GM10248 (cell line): ENCODE measurements at regions not wholly inside any gene's neighbourhood (a gene's known extent, or its start where the extent isn't known, plus 50 kb on each side); places are given as distances from the start of the nearest gene placed in this dataset.
"Not testable (repeated sequence)": the region's sequence is repeated elsewhere in the genome, so short reads cannot be mapped to it uniquely, and the experiment has no call there.

ENCODE experiments used
- CTCF ChIA-PET: fragments of 300-600 bp; sonication (Branson Sonifier 250); formaldehyde crosslinking; extraction: SDS; loops from one replicate; lab custom pipeline; 2021; ENCODE audit warnings: antibody characterized with exemption; lab: Yijun Ruan, JAX
- POLR2A ChIA-PET: fragments of 350-650 bp; sonication (Branson Sonifier 250); formaldehyde crosslinking; extraction: SDS; loops from one replicate; lab custom pipeline; 2020; ENCODE audit warnings: antibody characterized with exemption; lab: Yijun Ruan, JAX
- DNase-seq: peaks from one replicate; pipeline ENCODE4 v3.0.0; 2012; ENCODE audit errors: extremely low spot score
- TF ChIP-seq, protein P1 (sequence below): IDR thresholded peaks from 2 replicates; pipeline ENCODE4 v1.5.1; 2012; ENCODE audit warnings: mild to moderate bottlenecking, low read depth; ENCODE audit errors: extremely low read depth, missing control alignments, control extremely low read depth

DNA sequence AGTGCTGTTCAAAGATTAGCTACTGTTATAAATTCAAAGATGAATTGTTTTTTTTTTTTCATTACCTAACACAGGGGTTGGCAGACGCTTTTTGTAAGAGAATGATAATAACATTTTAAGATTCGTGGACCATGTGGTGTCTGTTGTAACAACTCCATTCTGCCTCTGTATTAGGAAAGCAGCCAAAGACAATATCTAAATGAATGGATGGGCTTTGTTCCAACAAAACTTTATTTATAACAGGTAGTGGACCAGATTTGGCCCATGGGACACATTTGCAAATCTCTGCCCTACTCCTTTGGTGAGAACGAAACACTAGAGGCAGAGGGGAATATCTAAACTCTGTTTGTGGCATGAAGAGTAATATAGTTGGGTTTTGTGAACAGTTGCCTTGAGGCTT lies 83.6 kb upstream of the BLID start:
- POLR2A ChIA-PET = no interaction called here
- CTCF ChIA-PET = interaction anchor here (1.8 to 7.1 kb wide), 2 partner anchors 18 to 544 kb away, joined by 3 to 60 read pairs; no protein-coding TSS in a partner anchor
- no peak for DNase-seq
- TF ChIP-seq, protein P1, sequence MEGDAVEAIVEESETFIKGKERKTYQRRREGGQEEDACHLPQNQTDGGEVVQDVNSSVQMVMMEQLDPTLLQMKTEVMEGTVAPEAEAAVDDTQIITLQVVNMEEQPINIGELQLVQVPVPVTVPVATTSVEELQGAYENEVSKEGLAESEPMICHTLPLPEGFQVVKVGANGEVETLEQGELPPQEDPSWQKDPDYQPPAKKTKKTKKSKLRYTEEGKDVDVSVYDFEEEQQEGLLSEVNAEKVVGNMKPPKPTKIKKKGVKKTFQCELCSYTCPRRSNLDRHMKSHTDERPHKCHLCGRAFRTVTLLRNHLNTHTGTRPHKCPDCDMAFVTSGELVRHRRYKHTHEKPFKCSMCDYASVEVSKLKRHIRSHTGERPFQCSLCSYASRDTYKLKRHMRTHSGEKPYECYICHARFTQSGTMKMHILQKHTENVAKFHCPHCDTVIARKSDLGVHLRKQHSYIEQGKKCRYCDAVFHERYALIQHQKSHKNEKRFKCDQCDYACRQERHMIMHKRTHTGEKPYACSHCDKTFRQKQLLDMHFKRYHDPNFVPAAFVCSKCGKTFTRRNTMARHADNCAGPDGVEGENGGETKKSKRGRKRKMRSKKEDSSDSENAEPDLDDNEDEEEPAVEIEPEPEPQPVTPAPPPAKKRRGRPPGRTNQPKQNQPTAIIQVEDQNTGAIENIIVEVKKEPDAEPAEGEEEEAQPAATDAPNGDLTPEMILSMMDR = no peak

DNA sequence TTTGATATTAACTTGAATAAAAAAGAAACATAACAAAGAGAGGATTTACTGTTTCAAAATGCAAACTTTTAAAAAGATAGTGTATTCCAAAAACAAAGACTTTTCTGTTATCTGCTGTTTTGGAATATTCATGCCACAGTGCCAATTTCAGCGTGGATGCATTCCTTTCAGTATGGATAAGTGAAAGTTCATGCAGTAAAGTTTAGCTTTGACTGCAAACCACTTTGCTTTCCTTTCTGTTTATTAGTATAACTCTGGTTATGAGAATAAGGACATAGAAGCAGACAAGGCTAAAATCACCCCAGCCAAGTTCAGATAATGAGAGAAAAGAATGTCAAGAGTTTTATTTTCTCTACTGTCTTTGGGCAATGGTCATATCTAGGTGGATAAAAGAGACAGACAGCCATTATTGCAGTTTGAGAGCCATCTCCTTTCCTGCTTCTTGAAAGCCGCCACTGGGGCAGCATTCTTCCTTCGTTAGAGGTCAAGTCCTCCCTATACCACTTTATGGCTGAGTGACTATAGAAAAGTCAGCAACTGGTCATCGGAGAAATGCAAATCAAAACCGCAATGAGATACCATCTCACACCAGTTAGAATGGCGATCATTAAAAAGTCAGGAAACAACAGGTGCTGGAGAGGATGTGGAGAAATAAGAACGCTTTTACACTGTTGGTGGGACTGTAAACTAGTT lies 82.4 kb upstream of the BLID start:
- ChIA-PET POLR2A (no interaction called here), CTCF (no interaction called here)
- TF ChIP-seq, protein P1 = no peak
- DNase-seq = no peak

DNA sequence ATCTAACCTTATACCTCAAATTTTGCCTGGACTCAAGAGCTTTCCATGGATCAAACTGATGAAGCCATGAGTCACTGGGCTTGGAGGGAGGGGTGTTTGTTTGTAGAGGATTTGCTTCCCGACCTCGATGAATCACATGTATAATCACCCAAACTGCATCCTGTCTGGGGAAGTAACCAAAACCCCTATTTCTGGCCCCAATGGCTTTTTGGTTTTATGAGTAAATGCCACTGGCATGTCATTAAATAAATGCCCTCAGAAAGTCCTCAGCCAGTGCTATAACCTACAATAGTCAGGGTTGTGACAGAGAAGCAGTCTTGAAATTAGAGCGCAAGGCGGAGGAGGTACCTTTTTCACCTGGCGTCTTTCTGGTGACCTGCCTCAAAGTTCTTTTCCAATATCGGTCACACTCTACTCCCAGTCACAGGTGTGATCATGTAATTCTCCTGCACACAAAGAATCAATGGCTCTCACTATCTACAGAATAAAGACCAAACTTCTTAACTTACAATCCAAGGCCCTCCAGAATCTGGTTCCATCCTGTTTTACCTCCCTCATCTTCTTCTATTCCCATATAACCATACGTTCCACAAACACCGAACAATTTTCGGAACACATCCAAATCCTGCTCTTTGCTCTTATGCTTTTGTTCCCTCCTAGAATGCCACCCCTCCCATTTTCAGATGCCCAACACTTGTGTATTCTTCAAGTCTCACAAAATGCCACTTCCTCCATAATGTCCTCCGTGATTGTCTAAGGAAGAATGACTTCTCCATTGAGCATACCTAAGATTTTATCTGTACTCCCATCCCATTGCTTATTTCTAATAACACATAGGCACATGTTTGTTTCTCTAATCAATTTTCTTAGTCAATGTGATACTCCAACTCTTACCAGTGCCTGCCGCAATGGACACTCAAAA lies 81.3 kb upstream of the BLID start:
- no peak for DNase-seq
- TF ChIP-seq, protein P1 = no peak
- POLR2A ChIA-PET = no interaction called here
- CTCF ChIA-PET = interaction anchor here (1.1 to 1.5 kb wide), 2 partner anchors 20 to 542 kb away, joined by 3 to 4 read pairs; no protein-coding TSS in a partner anchor

DNA sequence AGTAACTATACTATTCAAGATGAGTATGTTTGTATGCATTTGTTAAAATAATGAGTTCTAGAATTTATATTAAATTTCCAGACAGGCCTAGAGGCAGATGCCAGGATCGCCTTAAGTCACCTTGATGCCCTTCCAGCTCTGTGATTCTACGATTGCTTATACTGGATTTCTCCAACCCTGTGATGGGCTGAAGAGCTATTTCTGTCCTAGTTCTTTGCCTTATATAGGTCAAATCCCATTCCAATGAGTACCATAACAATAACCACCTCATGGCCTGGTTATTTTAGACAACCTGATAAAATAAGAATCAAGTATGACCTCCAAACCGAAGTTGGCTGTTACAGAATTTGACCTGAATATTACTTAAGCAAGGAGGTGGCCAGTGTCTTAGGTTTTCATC lies 79.8 kb upstream of the BLID start:
- ChIA-PET CTCF (interaction anchor here (1.5 kb wide), 1 partner anchor 541 kb away, joined by 4 read pairs; no protein-coding TSS in a partner anchor), POLR2A (no interaction called here)
- TF ChIP-seq, protein P1 = no peak
- no peak for DNase-seq

DNA sequence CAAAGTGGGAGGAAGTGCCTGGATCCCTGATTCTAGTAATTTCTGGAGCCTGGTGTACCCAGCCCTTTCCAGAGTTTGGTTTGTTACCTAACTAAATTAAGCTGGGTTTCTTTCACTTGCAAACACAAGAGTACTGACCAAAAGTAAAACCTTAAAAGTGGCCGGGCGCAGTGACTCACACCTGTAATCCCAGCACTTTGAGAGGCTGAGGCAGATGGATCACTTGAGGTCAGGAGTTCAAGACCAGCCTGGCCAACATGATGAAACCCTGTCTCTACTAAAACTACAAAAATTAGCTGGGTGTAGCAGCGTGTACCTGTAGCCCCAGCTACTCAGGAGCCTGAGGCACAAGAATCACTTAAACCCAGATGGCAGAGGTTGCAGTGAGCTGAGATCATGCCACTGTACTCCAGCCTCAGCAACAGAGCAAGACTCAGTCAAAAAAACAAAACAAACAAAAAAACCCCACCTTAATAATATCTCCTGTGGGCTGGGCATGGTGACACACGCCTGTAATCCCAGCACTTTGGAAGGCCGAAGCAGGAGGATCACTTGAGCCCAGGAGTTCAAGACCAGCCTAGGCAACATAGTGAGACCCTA lies 78.0 kb upstream of the BLID start:
- POLR2A ChIA-PET, DNase-seq: not testable (repeated sequence)
- CTCF ChIA-PET = interaction anchor here (0.8 to 1.7 kb wide), 5 partner anchors 8 to 538 kb away, joined by 3 to 6 read pairs (median 4); no protein-coding TSS in a partner anchor

DNA sequence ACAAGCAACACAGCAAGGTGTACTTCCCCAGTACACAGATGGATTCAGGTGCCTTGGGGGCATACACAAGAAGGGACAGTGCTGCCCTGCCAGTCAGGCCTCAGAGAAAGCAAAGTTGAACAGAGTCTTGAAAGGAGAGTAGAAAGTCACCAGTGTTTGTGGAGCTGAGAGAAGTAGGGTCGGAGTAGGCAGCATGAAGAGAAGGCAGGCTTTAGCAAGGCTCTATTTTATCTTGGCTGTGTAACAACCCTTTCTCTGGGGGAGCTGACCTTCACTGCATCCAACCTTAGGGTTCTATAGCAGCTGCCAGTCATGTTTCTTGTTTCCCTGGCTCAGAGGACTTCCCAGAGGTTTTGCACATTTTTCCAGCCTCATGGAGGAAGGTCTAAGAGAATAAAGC lies 77.4 kb upstream of the BLID start:
- TF ChIP-seq, protein P1 = no peak
- no peak for DNase-seq
- ChIA-PET CTCF (interaction anchor here (0.9 to 1.0 kb wide), 2 partner anchors 9 to 22 kb away, joined by 3 to 4 read pairs; no protein-coding TSS in a partner anchor), POLR2A (no interaction called here)
